Left lobe of liver (tissue), 2 donors: ENCODE measurements at regions not wholly inside any gene's neighbourhood (a gene's known extent, or its start where the extent isn't known, plus 50 kb on each side); places are given as distances from the start of the nearest gene placed in this dataset.

Source experiments
- ATAC-seq: fragments of 200-7000 bp; cut with Tn5 transposase; one replicate; pipeline ENCODE4 v1.9.1; 2020; ENCODE audit warnings: mild to moderate bottlenecking, moderate library complexity
- DNase-seq: peaks from one replicate; pipeline ENCODE4 v3.0.0-alpha.2; 2020; ENCODE audit warnings: low spot score
- donor health status: DM: no; HTN: no; CAD: no; lungs with moderate emphysema.
- donor health status: DM: no; HTN: yes; CAD: no.

DNA sequence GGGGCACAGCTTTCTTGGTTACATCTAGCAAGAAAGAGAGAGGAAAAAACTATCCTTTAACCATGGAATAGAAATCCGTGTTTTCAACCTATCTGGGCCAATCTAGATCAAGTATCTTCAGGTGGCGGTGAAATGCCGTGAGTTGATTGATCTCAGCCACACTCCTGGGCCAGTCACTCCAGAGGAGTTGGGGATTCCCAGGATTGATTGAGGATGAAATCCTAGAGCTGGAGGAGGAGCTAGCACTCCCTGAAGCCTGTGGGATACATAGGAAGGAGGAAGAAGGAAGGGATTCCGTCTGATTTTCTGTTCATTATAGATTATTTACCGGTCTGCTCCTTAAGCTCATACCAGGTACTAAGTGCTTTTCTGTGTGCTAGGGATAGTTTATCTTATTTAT, 106.3 kb upstream of the ARID2 start:
- no peak for ATAC-seq
- DNase-seq = no peak

DNA sequence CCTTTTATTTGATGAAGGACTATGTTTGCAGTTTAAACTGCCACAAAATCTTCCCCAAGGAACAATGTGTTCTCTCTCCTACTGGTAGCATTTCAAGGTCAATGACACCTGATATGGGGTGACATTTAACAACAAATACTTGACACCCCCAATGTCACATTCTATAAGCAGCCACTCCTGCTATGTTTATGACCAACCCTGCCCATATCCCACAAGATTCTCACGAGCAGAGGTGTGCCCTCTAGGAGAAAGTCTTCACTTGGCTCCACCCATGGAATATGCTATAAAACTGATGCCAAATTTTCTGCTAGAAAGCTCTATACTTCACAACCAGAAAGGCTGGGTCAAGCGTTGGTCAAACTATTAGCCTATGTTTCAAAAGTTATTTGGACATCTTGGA, 105.6 kb upstream of the ARID2 start:
- no peak for ATAC-seq
- DNase-seq = no peak

DNA sequence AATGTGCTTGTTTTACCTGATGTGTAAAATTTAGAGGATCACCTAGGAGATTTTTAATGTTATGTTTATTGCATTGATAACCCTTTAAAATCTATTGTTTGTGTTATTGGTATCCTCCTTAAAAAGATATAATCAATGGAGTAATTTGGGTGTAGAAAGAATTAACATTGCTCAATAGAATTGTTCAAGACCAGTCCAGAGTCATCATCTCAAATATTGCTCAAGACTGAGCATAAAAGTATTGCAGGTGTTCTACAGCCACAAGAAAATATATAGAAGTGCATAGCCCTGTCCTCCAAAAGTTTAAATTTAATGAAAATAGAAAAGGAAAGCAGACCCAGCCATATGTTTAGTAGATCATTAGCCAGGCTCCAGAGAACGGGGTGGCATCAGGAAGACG, 102.5 kb upstream of the ARID2 start:
- no peak for DNase-seq
- ATAC-seq = no peak

DNA sequence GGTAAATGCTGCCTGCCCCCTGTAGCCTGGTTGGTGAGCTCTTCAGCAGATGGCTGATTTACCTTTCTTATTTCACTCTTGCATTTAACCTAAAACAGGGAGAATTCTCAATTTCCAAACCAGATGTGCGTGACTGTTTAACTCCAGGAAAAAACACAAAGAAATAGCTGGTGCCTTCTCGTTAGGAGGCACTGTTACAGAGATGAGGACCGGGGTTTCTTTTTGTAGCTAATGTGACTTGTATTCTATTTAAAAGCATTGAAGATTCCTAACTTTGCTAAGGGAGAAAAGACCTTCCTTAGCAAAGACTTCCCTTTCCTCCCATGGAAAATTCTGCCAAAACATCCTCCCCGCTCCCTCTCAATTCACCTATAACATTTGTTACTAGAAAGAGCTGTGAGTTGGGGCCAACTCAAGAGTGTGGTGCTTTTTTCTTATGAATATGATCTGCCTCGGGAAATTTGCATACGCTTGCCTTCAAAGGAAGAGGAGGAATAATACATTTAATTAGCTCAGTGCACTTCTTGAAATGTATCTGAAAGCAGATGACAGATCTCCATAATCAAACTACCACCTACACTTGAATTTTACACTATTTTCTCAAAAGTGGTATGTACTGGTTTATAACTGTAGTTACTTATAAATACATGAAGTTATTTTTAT, 102.0 kb upstream of the ARID2 start:
- DNase-seq = no peak
- no peak for ATAC-seq

DNA sequence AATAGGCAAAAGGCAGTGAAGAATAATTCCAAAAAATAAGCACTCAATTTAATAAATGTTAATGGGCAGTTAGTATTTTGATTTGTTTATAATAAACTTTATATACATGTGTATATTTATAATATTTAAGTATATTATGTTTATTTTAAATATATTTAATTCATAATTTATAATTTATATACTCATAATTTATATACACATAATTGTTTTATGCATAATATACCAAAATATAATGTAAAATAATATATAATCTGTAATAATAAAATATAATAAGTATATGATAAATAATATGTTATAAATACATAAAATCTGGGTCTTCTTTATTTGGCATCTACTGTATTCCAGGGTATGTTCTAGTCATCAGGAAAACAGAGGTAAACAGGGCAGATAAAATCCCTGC, 100.2 kb upstream of the ARID2 start:
- no peak for ATAC-seq
- no peak for DNase-seq

DNA sequence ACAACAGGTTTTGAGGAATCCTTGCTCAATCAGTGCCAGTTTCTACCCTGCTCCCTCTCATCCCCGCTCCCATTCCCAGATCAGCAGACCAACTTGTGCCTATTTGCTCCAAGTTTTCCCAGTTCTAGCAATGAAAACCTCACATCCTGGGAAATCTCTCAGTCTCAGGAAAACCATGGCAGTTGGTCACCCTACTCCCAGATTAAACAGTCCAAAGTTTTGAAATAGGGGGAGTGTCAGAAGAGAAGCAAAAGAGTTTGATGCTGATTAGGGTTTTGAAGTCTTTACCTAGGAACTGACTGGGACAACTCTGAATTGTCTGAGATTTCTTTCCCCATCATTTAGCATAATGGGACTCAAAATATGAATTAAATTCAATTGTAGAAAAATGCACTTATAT, 95.8 kb upstream of the ARID2 start:
- peak; percentile 62 for ATAC-seq
- DNase-seq = no peak

DNA sequence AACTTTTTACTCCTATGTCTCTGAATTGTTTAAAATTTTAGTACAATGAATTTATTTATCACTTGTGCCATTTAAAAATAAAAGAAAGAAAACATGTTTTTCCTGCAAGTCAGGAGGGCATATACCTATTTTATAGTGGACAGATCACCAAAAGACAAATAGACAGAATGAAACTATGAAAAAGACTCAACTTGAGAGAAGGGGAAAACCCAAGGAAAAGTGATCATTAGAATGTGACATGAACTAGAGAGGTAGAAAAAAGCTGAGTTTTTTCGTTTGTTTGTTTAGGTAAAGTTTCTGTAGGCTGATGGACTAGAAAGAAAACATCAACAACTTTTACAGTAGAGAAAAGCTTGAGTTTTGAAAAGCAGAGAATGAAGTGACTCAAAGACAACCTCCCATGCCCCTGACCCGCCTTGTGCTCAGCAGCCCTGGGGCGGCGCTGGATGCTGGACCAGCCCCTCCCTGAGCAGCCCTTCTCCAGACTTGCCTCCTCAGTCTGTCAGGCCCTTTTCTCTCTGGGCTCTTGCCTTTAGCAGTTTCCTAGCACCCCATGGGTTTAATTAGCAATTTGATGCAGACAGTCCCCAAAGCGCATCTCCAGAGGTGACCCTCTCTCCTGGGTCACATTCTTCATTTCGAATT, 95.1 kb upstream of the ARID2 start:
- ATAC-seq = no peak
- DNase-seq = no peak

DNA sequence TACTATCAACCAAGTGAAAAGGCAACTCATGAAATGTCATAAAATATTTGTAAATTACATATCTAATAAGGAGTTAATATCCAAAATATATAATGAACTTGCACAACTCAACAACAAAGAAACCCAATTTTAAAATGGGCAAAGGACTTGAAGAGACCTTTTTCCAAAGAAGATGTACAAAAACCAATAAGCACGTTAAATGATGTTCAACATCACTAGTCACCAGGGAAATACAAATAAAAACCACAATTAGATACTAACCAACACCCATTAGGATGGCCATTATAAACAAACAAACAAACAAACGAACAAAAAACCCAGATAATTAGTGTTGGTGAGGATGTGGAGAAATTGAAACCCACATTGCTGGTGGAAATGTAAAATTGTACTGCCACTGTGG, 92.3 kb upstream of the ARID2 start:
- no peak for ATAC-seq

DNA sequence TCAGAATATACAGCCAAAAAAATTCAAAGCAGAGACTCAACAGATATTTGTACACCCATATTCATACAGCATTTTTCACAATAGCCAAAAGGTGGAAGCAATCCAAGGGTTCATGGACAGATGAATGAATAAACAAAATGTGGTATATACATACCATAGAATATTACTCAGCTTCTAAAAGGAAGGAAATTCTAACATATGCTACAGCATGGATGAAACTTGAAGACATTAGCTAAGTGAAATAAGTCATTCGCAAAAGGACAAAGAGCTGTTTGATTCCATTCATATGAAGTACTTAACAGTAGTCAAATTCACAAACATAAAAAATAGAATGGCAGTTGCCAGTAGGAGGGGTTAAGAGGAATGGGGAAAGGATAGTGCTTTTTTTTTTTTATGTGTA, 91.8 kb upstream of the ARID2 start:
- ATAC-seq = no peak
- no peak for DNase-seq

More for the DNA sequence above, 92.3 kb upstream of the ARID2 start:
- DNase-seq = no peak

DNA sequence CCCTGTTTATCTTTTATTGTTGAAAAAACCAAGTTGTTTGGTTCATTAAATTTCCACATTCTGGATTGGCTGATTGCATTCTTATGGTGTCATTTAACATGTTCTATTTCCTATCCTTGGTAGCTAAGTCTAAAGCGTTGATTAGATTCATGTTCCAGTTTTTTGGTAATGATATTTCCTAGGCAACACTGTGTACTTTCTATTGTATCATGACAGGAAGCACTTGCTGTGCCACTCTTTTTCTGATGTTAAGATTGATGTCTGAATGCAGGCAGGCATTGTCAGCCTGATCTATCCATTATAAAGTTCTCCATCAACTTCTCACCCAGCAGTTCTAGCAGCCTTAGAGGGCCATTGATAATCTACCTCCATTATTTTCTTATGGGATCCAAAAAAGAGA, 91.1 kb upstream of the ARID2 start:
- ATAC-seq (no peak), DNase-seq (no peak)

DNA sequence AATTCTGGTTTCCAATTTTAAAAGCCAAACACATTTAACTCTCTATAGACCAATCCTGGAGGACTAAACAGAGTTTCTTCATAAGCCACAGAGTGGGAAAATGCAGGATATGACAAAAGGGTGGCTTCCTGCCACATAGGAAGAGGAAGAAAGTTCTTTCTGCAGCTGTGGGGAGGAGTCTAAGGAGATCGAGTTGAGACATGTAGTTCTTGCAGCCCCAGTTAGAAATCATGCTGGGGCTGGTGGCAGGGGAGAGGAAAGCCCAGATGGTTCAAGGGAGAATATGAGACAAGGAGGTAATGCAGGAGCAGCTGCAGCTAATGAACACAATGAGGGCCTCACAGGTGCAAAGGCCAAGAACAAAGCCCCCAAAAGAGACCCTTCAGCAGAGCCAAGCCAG, 85.0 kb upstream of the ARID2 start:
- ATAC-seq = no peak
- no peak for DNase-seq

DNA sequence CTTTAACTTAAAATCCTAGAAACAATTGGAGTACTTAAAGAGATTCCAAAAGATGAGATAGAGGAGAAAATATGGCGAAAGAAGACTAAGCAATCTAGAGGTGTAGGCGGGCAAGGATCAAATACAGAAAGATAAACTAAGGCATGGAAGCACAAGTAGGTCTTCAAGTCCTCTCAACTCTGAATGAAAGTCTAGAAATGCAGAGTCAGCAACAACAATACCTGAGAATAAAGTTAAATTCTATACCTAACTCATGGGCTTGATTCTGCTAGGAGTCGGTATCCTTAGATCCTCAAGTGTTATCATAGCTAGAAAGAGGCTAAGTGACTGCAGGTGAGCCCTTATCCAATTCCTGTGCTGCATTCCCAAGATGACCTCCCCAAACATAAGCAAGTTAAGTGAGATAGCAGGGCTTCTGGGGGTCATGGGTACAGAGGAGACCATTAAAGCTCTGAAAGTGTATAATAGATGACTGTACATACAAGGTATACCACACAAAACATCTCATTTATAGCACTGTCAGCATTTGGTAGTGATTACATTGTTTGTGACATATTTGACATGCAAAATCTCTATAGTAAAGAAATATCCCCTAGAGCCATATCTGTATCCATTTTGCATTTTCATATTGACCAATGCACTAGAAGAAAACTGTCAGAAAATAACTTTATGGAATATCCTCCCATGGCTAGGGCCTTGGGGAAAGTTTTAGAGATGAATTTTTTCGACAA, 82.5 kb upstream of the ARID2 start:
- DNase-seq (no peak), ATAC-seq (no peak)

DNA sequence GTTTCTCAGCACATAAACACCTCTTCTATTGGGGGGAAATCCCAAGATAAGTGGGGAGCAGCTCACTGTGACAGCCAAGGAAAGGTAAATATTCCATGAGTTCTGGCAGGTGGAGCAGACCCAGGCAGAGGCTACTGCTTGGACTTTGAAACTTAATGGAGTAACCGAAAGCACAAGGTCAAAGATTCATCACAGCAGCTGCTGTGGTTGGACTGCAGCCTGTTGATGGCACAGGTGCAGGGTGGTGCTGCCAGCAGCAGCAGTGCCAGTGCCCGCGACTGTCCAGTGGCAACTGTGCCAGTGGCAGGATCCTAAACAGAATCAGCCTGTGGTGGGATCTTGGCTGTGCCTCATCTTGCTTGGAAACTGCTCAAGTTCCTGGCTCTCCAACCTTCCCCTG, 81.4 kb upstream of the ARID2 start:
- DNase-seq = peak; percentile 90

DNA sequence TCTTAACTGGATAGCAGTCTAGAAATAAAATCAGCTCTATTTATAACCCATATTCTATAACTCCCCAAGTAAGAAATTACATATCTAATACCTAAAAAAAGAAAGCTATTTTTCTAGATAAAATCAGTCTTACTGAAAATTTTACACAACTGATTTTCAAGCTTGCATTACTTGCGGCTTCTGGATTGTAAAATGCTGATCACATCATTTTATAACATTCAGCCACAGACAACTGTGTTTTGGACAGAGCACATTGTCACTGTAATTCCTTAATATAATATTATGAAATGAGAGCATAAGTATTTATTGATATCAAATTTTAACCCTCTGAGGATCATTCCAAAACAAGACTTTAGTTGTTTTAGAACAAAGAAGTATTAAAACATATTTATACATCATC, 78.5 kb upstream of the ARID2 start:
- no peak for ATAC-seq

More for the DNA sequence above, 81.4 kb upstream of the ARID2 start:
- peak; percentile 98 for ATAC-seq

DNA sequence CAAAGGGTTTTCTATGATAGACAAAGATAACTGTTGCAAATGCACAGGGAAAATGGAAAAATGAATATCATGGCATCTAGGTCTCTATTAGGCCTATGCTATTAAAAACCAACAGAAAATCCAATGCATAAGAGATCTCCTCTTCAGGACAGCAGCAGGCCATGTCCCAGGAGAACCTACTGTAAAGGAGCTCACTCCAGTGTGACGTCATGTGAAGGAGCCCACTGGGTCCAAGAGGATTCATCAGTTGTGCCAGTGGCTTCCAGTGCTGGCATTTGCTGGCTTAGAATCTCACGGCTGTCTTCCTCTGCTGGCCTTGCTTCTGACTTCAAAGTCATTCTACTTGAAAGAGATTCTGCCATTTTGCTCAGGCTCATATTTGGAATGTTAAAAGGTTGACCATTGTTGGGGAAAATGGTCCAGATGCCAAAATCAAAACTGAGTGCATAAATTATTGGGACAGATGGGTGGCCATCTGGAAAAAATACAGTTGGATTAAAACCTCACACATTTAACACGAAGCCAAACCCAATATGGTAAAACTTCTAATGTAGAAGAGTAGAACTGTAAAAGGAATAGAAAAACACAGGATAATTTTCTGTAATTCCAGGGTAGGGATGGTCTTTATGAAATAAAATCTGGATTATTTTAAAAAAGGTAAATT, 75.4 kb upstream of the ARID2 start:
- no peak for ATAC-seq
- DNase-seq = no peak

More for the DNA sequence above, 78.5 kb upstream of the ARID2 start:
- DNase-seq = no peak

DNA sequence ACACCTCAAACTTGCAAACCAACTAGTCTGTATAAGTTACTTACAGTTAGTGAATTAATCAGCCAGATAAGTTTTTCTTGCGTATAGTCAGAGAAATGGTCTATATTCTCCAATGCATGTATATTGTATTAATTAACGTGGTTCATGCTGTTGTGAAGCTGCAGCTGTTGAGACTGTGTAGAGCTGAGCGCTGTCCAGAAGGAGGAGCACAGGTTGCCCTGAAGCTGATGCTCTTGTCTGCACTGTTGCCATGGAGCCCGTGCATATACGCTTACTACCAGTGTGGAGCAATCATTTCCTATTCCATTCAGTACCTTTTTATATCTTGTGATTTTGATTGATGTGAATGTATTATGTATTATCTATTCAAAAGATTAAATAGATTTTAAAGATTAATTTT, 74.3 kb upstream of the ARID2 start:
- ATAC-seq = peak; percentile 52
- no peak for DNase-seq

DNA sequence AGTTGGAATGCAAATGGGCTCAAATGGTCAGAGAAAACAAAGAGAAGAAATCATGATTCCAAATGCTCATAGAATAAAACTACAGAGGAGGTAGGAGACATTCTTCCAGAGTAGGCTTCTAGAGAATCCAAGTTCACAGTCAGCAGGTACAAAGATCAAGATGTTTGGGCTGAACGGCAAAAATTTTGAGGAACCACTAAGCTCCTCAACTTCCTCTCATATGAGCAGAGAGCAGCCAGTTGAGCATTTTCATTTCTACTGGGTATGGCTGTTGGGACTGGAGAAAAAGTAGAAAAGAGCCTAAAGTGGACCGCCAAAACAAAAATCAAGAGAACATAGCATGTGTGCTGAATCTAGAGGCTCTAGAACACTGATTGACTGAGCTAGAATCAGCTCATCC, 73.8 kb upstream of the ARID2 start:
- DNase-seq = no peak

DNA sequence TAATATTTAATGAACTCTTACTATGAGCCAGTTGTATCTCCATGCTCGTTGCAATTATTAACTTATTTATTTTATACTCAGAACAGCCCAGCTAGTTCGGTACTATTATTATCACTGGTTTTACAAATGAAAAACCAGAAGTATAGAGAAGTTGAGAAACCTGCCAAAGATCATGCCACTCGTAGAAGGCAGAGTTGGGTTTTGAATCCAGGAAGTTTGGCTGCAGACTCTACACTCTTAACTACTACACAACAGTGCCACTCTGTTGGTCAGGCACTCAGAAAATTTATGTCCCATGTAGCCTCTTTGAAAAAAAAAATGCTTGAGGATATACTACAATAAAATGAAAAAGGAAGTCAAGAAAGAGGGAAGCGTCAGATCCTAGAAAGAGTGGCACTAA, 71.5 kb upstream of the ARID2 start:
- DNase-seq = no peak
- ATAC-seq = no peak

More for the DNA sequence above, 73.8 kb upstream of the ARID2 start:
- no peak for ATAC-seq

DNA sequence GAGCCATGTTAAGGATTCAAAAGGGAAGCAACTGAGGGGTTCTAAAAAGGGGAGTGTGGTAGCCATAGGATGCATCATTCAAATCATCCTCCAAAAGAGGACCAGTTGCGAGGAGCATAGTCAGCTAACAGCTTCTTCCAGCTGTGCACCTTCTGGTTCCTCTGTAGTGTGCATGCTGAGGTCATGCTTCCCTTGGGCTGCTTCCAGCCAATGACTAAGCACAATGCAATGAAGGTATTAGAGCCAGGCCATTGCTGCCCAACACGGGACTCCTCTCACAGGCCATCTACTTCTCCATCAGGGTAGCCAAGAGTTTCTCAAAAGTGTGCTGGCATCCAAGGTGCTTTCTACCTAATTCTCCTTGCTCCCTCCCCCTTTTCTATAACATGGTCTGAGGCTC, 69.2 kb upstream of the ARID2 start:
- no peak for DNase-seq
- peak; percentile 25 for ATAC-seq

DNA sequence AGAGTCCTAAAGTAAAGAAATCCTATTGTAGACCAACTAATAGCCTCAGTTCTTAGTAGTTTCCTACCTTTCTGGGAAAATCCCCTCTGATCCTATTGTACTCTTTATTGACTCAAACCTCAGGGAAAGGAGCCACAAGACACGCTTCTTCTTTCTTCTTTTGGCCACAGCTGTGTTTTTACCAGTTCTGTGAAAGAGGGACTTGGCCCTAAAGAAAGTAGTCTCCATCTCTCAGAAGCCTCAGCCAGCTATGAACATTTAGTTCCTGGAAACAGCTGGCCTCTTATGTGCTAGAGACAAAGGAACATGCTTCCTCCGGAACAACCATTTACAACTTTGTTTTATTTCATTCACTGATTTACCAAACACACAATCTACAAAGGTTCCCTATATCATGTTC, 66.1 kb upstream of the ARID2 start:
- ATAC-seq (no peak), DNase-seq (no peak)

DNA sequence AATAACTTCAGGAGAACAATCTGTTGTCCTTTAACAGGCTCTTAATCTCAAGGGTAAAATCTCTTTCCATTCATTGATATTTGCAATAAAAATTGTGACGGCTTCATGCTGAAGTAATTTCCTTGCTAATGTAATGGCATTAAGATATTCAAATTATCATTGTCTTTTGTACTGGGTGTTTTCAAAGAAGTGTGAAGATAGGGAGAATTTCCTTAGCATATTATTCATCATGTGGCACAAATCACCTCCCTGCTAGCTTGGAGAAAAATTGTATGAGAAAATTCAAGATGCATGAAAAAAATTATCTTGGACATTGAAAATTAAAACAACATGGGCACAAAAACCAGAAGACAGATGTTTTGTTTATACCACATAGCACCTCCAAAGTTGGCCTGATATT, 63.6 kb upstream of the ARID2 start:
- no peak for ATAC-seq
- no peak for DNase-seq

DNA sequence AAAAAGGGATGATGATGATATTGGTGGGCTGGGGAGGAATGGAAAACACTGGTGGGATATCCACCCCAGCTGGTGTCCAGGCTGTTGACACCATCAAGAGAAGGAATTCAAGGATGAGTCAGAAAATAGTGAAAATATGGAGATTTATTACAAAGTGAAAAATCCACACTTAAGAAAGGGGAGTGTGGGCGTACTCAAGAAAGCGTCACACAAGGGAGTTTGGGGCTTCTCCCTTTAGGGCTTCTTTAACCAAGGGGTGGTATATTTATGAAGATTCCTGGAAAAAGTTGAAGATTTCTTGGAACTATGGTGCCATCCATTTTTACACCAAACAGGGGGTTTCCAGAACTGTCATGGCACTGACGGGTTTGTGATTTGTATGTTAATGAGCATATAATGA, 63.1 kb upstream of the ARID2 start:
- DNase-seq (no peak), ATAC-seq (no peak)
